Activated CD4-positive, alpha-beta T cell treated with anti-CD3 and anti-CD28 coated beads, Interleukin-2, amount 50 U/mL, for 4 hours (primary cell): ENCODE measurements at regions not wholly inside any gene's neighbourhood (a gene's known extent, or its start where the extent isn't known, plus 50 kb on each side); places are given as distances from the start of the nearest gene placed in this dataset.

Experiments used
- DNase-seq, 2 experiments: peaks; one replicate each; pipeline ENCODE4 v3.0.0-alpha.2; 2020

GRCh38 chr3:194267744-194268653, 83.1 kb downstream of the CPN2 start:
- DNase-seq: no peak

GRCh38 chr3:194268654-194269512, 82.2 kb downstream of the CPN2 start:
- no peak for DNase-seq

GRCh38 chr3:194269610-194270145, 81.5 kb downstream of the CPN2 start:
- no peak for DNase-seq

- DNase-seq: no peak
Measured at GRCh38 chr3:194270627-194271459, 80.3 kb downstream of the CPN2 start.

- DNase-seq: no peak
Measured at GRCh38 chr3:194271460-194272035, 79.6 kb downstream of the CPN2 start.

GRCh38 chr3:194272221-194272620, 78.9 kb downstream of the CPN2 start:
- no peak for DNase-seq

- DNase-seq: no peak
Measured at GRCh38 chr3:194272861-194273742, 78.0 kb downstream of the CPN2 start.

GRCh38 chr3:194273743-194274310, 77.3 kb downstream of the CPN2 start:
- no peak for DNase-seq

- no peak for DNase-seq
Measured at GRCh38 chr3:194274424-194275085, 76.6 kb downstream of the CPN2 start.

- no peak for DNase-seq
Measured at GRCh38 chr3:194275291-194275690, 75.8 kb downstream of the CPN2 start.

- no peak for DNase-seq
Measured at GRCh38 chr3:194275721-194276120, 75.4 kb downstream of the CPN2 start.

- no peak for DNase-seq
Measured at GRCh38 chr3:194276768-194277103, 74.4 kb downstream of the CPN2 start.

GRCh38 chr3:194277104-194277785, 73.9 kb downstream of the CPN2 start:
- DNase-seq: no peak

GRCh38 chr3:194277786-194278130, 73.4 kb downstream of the CPN2 start:
- no peak for DNase-seq

- no peak for DNase-seq
Measured at GRCh38 chr3:194278186-194278845, 72.8 kb downstream of the CPN2 start.

GRCh38 chr3:194279101-194279500, 72.0 kb downstream of the CPN2 start:
- DNase-seq: no peak

GRCh38 chr3:194279701-194280360, 71.3 kb downstream of the CPN2 start:
- no peak for DNase-seq

- DNase-seq: no peak
Measured at GRCh38 chr3:194280777-194281176, 70.4 kb downstream of the CPN2 start.

- no peak for DNase-seq
Measured at GRCh38 chr3:194281306-194281705, 69.8 kb downstream of the CPN2 start.
